Ovary (tissue), 7 donors: ENCODE measurements at regions not wholly inside any gene's neighbourhood (a gene's known extent, or its start where the extent isn't known, plus 50 kb on each side); places are given as distances from the start of the nearest gene placed in this dataset.

Experiments used
- DNase-seq, 5 donors: peaks; one replicate each; pipeline ENCODE4 v3.0.0-alpha.2; 2019 to 2020
- H3K27ac ChIP-seq, 2 donors: fragments of 200-600 bp; one replicate each; pipeline versions ENCODE4 v1.5.1 to v1.8.0; 2019 to 2022
- H3K27me3 ChIP-seq: fragments of 200-600 bp; one replicate; pipeline ENCODE4 v1.8.0; 2022
- H3K36me3 ChIP-seq: fragments of 200-600 bp; sonication (generic); one replicate; pipeline ENCODE4 v1.5.1; 2019
- H3K4me1 ChIP-seq: one replicate; pipeline ENCODE4 v1.8.1; 2013; ENCODE audit warnings: mild to moderate bottlenecking, moderate library complexity; ENCODE audit not compliant: insufficient read depth
- H3K4me3 ChIP-seq: fragments of 200-600 bp; sonication (generic); one replicate; pipeline ENCODE4 v1.5.1; 2017
- H3K9me3 ChIP-seq, 2 donors: fragments of 200-600 bp in 1 of 2; sonication (generic) in 1 of 2; one replicate each; pipeline versions ENCODE4 v1.5.1 to v1.8.1; 2013 to 2019; ENCODE audit warnings: mild to moderate bottlenecking in 1 of 2, moderate library complexity in 1 of 2
- CTCF ChIP-seq, 3 donors: fragments of 450-650 bp in 2 of 3; fragments of 200-600 bp in 1 of 3; IDR thresholded peaks; one replicate each; pipeline versions ENCODE4 v1.5.1 to v1.8.0; 2016 to 2022; ENCODE audit warnings: antibody characterized with exemption in 3 of 3, mild to moderate bottlenecking in 1 of 3
- EP300 ChIP-seq: sonication (generic); formaldehyde crosslinking; IDR thresholded peaks from one replicate; pipeline ENCODE4 v1.6.1; 2017; ENCODE audit warnings: antibody characterized with exemption
- POLR2A ChIP-seq: fragments of 450-650 bp; IDR thresholded peaks from one replicate; pipeline ENCODE4 v1.6.1; 2017; ENCODE audit warnings: antibody characterized with exemption, mild to moderate bottlenecking, moderate library complexity
- WGBS, 3 donors: extraction: QIAGEN DNeasy Blood & Tissue Kit in 1 of 3; methylation state at CpG; one replicate each; pipeline versions ENCODE4 v1.1.5 to v1.1.7; 2013 to 2017; 5-methylcytosine and 5-hydroxymethylcytosine counted together
- intact Hi-C, 4 donors: fragments of 100-400 bp; cut with DNase I; formaldehyde crosslinking; loops; one replicate each; pipeline versions ENCODE4 v1.11.0 to v1.15.1; 2022 to 2023
- donor health status: DM: no; HTN: no; CAD: no; lungs with moderate emphysema.
- donor health status: DM: no; HTN: no; CAD: no.
- donor health status: Bipolar disorder and iron deficiency.
- donor health status: DM: no; HTN: no; CAD: no.
- donor health status: DM: yes; HTN: yes; CAD: no.

- H3K4me1 ChIP-seq: no peaks in the 10 kb centered on the region
- intact Hi-C loops: no loop called here
- WGBS, 3 donors: 64 to 67% (median 65%) methylated on average over 2 of the region's 2 CpGs
- no peak for DNase-seq
- H3K36me3 ChIP-seq: no peaks in the 10 kb centered on the region
- TF ChIP-seq CTCF (IDR thresholded peaks at IDR 0.05) (no peak), POLR2A (no peak), EP300 (no peak)
- no peaks in the 10 kb centered on the region for H3K27me3 ChIP-seq
- no peaks in the 10 kb centered on the region for H3K9me3 ChIP-seq
- no peak overlapping the region for H3K27ac ChIP-seq
- H3K4me3 ChIP-seq: no peak overlapping the region
These were observed 1164.7 kb upstream of the CDH8 start for GRCh38 chr16:63200940-63201339.

- WGBS, 3 donors: 69 to 75% (median 73%) methylated on average over 4 of the region's 4 CpGs
- intact Hi-C loops: no loop called here
- Histone ChIP-seq H3K9me3 (no peaks in the 10 kb centered on the region), H3K36me3 (no peaks in the 10 kb centered on the region), H3K27me3 (no peaks in the 10 kb centered on the region), H3K4me1 (no peaks in the 10 kb centered on the region), H3K27ac (no peak overlapping the region), H3K4me3 (no peak overlapping the region)
- DNase-seq: no peak
- no peak for TF ChIP-seq CTCF (IDR thresholded peaks at IDR 0.05)
- TF ChIP-seq POLR2A: no peak
- TF ChIP-seq EP300: no peak
These were observed 1159.1 kb upstream of the CDH8 start for GRCh38 chr16:63195336-63195735.

GRCh38 chr16:63192980-63193379 is 1156.7 kb upstream of the CDH8 start:
- H3K27me3 ChIP-seq: no peaks in the 10 kb centered on the region
- no peak overlapping the region for H3K27ac ChIP-seq
- no peaks in the 10 kb centered on the region for H3K4me1 ChIP-seq
- WGBS, 3 donors: 75 to 79% (median 78%) methylated on average over 3 of the region's 3 CpGs
- intact Hi-C loops: no loop called here
- no peak overlapping the region for H3K4me3 ChIP-seq
- no peaks in the 10 kb centered on the region for H3K9me3 ChIP-seq
- TF ChIP-seq EP300 (no peak), POLR2A (no peak), CTCF (IDR thresholded peaks at IDR 0.05) (no peak)
- no peaks in the 10 kb centered on the region for H3K36me3 ChIP-seq
- DNase-seq: no peak

GRCh38 chr16:63188086-63188771 is 1152.0 kb upstream of the CDH8 start:
- WGBS, 3 donors: 74 to 82% (median 75%) methylated on average over 7 of the region's 7 CpGs
- H3K4me1 ChIP-seq: no peaks in the 10 kb centered on the region
- no peak for TF ChIP-seq EP300
- TF ChIP-seq CTCF (IDR thresholded peaks at IDR 0.05): no peak
- no peak for TF ChIP-seq POLR2A
- no peak for DNase-seq
- H3K9me3 ChIP-seq: no peaks in the 10 kb centered on the region
- H3K27me3 ChIP-seq: no peaks in the 10 kb centered on the region
- intact Hi-C loops: no loop called here
- H3K36me3 ChIP-seq: no peaks in the 10 kb centered on the region
- H3K4me3 ChIP-seq: no peak overlapping the region
- no peak overlapping the region for H3K27ac ChIP-seq
